ENCODE measurements at regions not wholly inside any gene's neighbourhood (a gene's known extent, or its start where the extent isn't known, plus 50 kb on each side); places are given as distances from the start of the nearest gene placed in this dataset.

DNA sequence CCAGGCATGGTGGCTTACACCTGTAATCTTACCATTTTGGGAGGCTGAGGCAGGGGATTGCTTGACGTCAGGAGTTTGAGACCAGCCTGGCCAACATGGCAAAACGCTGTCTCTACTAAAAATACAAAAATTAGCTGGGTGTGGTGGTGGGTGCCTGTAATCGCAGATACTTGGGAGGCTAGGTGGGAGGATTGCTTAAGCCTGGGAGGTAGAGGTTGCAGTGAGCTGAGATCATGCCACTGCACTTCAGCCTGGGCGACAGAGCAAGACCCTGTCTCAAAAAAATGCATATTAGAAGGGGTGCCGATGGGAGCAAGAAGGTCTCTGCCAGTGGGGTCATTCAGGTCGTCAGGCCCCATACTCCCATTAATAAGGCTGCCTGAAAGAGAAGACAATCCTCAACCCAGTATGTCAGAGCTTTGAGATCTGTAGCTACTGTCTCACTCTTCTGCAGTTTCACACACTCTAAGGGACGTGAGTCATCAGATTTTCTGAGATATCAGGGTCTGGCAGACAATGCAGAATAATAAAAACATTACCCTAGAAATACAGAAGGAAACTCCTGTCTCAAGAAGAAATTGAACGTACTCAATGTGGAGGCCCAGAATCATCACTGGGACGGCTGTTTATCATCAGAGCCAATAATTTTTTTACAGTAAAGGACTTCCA, 176.7 kb upstream of the FAT1 start:
- no peak overlapping the region for H3K4me3 ChIP-seq (replicated peaks; ENCODE audit: low read depth, low read length)
- TF ChIP-seq, protein P1, sequence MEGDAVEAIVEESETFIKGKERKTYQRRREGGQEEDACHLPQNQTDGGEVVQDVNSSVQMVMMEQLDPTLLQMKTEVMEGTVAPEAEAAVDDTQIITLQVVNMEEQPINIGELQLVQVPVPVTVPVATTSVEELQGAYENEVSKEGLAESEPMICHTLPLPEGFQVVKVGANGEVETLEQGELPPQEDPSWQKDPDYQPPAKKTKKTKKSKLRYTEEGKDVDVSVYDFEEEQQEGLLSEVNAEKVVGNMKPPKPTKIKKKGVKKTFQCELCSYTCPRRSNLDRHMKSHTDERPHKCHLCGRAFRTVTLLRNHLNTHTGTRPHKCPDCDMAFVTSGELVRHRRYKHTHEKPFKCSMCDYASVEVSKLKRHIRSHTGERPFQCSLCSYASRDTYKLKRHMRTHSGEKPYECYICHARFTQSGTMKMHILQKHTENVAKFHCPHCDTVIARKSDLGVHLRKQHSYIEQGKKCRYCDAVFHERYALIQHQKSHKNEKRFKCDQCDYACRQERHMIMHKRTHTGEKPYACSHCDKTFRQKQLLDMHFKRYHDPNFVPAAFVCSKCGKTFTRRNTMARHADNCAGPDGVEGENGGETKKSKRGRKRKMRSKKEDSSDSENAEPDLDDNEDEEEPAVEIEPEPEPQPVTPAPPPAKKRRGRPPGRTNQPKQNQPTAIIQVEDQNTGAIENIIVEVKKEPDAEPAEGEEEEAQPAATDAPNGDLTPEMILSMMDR (IDR thresholded peaks at IDR 0.05; ENCODE audit: low read depth, low read length, missing control alignments) = no peak
- DNase-seq (ENCODE audit: extremely low read depth, low read depth) = no peak

DNA sequence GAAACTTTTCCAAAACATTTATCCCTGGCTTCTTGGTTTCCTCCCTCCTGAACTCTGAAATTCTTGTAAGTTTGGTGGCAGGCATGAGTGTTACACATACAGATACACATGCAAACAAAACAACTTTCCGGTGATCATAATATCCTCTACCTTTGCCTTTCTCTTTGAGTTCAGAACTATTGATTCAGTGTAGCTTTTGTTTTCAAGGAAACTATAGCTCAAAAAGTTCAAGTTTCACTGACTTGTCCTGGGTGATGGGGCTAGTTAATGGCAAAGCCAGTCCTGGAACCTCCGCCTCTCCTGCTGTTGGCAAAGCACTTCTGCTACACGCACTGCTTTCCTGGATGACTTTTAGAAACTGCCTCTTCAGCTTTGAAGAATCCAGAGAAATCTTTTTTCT, 177.3 kb upstream of the FAT1 start:
- TF ChIP-seq, protein P1 (IDR thresholded peaks at IDR 0.05; ENCODE audit: low read depth, low read length, missing control alignments) = no peak
- DNase-seq (ENCODE audit: extremely low read depth, low read depth) = no peak
- H3K4me3 ChIP-seq (replicated peaks; ENCODE audit: low read depth, low read length) = no peak overlapping the region

DNA sequence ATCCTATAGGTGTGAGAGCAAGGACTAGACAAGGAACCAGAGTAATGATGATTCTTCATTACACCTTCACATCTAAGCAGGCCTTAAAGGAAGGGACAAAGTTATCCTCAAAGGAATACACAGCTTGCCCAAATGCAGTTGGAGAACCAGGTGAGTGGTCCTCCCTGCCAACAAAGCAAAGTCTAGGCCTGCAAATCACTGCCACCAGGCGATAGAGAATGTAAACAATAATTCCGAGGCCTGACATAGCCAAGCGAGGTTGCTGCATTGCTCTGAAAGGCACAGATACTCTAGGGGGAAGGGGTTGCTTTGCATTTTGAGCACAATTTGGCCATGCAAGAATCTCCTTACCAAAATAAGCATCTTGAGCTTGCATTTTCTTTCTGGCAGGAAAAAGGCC, 178.2 kb upstream of the FAT1 start:
- TF ChIP-seq, protein P1 (IDR thresholded peaks at IDR 0.05; ENCODE audit: low read depth, low read length, missing control alignments) = no peak
- no peak overlapping the region for H3K4me3 ChIP-seq (replicated peaks; ENCODE audit: low read depth, low read length)
- no peak for DNase-seq (ENCODE audit: extremely low read depth, low read depth)

DNA sequence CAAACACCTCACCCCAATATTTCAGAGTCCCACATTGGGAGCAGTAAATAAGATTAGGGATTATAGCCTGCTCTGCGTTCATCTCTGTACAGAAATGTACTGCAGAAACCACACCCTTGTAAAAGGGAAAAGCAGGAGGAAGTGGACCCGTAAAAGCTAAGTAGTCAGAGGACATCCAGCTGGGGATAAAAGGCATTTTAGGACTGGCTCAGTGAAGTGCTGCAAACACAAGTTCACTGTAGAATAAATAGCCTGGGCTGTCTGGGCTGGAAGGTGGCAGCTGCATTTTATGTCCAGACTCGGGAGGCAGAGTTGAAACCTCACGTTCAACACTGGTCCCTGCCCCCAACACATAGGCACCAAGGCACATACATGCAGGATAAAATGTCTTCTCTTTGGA, 178.7 kb upstream of the FAT1 start:
- DNase-seq (ENCODE audit: extremely low read depth, low read depth) = no peak
- TF ChIP-seq, protein P1 (IDR thresholded peaks at IDR 0.05; ENCODE audit: low read depth, low read length, missing control alignments) = no peak
- H3K4me3 ChIP-seq (replicated peaks; ENCODE audit: low read depth, low read length) = no peak overlapping the region

DNA sequence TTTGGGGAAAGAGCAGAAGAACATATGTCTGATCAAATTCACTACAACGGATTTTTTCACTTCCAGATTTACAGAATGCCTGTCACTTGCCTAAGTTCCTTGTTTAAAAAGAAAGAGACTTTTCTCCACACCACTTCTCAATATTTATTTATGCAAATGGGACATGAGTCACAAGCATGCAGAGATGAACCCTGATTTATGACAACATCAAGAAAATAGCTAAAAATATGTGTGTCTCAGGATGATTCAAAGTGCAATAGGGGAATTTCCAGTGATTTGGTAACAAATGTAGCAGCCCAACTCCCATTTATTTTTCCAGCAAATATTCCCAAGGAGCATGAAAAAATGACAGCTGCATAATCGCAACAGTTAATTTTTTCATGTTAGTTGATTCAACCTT, 180.4 kb upstream of the FAT1 start:
- no peak overlapping the region for H3K4me3 ChIP-seq (replicated peaks; ENCODE audit: low read depth, low read length)
- TF ChIP-seq, protein P1 (IDR thresholded peaks at IDR 0.05; ENCODE audit: low read depth, low read length, missing control alignments) = no peak
- DNase-seq (ENCODE audit: extremely low read depth, low read depth) = peak; percentile 29

DNA sequence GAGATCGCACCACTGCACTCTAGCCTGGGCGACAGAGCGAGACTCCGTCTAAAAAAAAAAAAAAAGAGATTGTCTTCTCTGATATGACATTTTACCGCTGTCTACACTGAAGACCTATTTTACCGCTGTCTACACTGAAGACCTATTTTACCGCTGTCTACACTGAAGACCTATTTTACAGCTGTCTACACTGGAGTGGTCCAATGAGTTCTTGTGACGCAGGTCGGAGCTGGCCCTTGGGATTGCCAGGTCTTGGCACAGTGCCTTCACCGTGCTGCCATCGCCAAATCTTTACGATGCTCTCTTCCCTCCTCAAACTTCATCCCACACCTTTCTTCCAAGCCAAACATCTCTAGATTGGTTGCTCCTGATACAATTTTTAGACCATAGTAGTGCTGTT, 183.1 kb upstream of the FAT1 start:
- TF ChIP-seq, protein P1 (IDR thresholded peaks at IDR 0.05; ENCODE audit: low read depth, low read length, missing control alignments) = no peak
- no peak for DNase-seq (ENCODE audit: extremely low read depth, low read depth)
- no peak overlapping the region for H3K4me3 ChIP-seq (replicated peaks; ENCODE audit: low read depth, low read length)

DNA sequence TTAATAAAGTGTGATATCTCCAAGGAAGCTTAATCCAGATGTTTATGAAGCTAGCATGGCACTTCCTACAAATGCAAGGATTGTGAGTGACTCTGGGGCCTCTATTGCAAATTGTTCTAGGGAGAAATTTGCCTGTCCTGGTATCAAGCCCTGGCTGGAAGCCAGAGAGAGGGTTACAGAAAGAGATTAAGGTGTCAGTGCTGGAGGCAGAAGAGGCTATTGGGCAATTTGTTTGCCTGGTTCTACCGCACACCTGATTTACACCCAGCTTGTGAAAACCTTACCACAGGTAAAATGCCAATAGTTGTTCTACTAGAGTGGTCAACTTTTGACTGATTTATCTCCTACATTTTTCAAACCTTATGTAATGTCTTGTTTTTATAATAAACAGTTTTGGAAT, 186.7 kb upstream of the FAT1 start:
- TF ChIP-seq, protein P1 (IDR thresholded peaks at IDR 0.05; ENCODE audit: low read depth, low read length, missing control alignments) = no peak
- H3K4me3 ChIP-seq (replicated peaks; ENCODE audit: low read depth, low read length) = no peak overlapping the region
- DNase-seq (ENCODE audit: extremely low read depth, low read depth) = no peak
